ENCODE measurements at regions not wholly inside any gene's neighbourhood (a gene's known extent, or its start where the extent isn't known, plus 50 kb on each side); places are given as distances from the start of the nearest gene placed in this dataset.

DNA sequence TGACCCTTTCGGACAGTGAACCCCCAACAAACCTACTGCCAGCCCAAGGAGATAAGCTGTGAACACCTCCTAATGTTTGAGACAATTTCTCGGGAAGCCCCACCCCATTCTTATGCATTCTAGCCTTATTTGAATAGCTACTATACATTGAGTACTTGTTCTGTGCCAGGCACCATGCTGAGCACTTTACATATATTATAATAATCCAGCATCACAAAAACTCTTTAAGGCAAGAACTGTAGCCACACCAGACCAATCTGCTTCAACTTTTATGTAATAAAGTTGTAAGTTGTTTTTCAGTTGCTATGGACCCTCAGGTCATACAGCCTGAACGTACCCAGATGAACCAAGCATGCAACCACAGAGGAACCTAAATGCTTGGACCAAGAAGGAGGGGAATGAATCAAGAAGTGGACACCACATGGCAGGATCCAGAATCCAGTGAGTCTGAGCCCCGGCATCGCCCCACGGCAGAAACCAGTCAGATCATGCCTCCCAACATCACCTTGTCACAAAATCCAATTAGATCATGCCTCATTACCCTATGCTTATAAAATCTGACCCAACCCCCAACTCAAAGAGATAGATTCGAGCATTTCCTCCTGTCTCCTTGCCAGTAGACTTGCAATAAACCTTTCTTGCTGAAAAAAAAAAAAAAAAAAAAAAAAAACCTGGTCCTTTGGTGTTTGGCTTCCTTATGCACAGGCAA is 225.0 kb downstream of the QDPR start:
- DNase-seq: no peak

DNA sequence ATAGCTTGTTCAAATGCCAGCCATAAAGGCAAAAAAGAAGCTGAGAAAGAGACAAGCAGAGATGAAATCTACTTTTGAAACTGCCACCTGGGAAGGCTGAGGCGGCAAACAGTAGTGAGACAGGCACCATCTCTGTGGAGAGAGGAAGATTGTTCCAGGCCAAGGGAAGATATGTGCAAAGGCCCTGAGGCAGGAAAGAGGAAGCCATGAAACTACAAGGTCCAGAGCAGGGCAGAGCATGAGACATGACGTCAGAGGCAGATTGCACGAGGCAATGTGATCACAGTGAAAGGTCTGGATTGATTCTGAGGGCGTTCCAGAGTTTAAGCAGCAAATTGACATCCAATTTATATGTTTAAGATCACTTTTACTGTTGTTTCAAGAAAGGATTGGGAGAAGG is 226.1 kb downstream of the QDPR start:
- DNase-seq: no peak

DNA sequence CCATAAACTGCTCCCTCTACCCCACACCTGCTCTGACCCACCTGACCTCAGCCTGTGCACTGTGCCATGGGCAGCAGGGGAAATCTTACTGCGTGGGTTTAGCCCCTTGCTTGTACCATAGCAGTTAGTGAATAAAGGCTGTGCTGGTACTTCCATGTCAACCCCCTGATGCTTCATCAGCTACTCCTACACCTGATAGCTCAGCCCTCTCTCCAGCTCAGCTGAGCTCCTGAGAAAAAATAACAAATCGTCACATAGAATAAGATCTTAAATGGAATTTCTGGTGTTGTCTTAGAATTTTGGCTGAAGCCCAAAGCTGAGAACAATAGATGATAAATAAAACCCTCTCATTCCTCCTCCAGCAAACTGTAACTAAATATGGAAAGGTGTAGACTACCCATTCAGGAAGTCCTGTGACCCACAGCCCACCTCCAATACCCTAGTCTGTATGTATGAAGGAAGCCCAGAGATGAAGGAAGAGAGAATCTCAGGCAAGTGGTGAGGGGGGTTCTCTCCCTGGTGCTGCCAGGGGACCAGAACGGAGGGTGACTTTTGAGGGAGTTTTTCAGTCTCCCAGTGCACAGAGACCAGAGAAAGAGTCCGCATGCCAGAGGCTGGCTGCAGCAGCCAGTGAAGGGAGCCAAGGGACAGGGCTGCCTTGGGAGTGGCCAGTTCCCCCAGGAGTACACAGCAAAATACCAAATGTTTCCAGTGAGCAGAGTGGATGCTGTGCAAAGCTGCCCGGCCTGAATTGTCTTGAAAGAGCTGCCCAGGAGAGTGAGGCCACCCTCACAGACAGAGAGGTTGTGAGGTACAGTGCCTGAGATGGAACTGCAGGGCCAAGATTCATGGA is 227.3 kb downstream of the QDPR start:
- DNase-seq: no peak

DNA sequence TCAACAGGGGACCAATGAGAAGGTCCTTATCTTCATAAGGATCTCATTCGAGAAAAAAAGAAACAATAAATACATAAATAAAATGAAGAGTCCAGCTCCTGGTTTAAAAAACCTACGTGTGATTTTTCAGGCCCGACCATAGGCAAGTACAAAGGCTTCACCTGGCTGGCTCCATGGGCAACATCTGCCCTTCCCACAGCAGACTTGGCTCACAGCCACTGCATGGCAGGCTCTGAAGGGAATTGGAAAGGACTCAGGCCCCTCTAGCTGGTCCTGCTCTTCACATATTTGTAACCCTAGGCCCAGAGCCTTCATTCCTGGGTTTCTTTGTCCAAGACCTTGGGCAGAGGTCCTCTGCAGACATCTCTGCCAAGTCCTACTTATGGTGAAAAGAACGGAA is 228.1 kb downstream of the QDPR start:
- DNase-seq: no peak

DNA sequence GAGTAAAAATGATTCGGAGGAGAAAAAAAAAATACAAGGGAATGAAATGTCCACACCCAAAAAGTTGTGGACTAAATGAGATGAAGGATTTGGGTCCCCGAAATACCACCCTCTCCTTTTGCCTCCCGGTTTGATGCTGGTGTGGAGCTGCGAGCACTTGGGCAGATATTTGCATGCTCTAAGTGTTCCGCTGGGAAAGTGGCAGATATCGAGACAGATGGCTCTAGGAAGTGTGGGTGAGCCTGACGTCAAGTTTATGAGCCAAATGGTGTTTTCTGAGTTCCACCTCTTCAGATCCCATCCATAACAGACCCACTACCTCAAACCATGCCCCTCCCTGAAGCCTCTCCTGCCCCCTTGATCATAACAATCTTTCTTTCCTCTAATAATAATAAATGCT is 228.6 kb downstream of the QDPR start:
- DNase-seq: no peak

DNA sequence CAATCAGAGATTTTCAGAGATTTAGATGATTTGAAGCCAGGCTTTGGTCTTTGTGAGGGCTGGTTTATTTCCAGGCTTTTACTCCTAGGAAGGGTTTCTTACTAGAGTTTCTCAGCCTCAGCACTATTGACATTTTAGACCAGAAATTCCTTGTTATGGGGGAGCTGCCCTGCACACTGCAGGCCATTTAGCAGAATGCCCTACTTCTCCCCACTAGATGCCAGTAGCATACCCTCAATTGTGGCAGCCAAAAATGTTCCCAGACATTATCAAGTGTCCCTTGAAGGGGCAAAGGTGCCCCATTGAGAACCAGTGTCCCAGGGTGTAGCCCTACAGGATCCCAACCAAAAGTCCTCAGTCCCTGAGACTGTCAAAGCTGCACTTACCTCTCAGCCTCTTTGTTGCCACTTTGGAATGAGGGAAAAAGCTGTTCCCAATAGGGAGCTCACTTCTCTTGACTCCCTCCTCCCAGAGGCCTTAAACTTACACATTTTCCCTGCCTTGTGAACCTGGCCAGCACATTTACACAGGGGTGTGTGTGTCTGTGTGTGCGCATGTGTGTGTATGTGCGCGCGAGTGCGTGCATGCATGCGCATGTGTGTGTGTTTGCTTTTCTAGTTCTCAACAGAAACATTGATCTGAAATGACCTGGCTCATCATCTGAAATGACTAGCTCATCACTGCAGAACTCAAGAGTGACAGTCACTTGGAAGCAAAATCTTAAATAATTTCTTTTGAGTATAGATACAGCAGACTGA is 231.4 kb downstream of the QDPR start:
- no peak for DNase-seq

DNA sequence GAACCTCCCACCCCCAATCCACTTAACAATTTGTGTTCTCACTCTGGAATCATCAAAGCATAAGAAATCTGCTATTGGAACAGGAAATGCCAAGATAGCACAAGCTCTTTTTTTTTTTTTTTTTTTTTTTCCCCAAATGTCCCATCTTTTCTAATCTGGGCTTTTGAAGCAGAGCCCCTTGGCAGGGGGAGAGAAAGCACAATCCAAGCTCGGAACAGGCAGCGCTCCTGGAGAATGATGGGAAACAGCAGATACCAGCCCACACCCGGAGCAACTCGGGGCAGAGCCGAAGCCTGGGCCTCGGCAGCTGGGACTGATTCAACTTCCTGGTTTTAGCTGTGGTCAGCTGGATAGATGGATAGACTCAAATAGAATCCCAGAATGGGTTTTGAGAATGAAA is 235.1 kb downstream of the QDPR start:
- no peak for DNase-seq

DNA sequence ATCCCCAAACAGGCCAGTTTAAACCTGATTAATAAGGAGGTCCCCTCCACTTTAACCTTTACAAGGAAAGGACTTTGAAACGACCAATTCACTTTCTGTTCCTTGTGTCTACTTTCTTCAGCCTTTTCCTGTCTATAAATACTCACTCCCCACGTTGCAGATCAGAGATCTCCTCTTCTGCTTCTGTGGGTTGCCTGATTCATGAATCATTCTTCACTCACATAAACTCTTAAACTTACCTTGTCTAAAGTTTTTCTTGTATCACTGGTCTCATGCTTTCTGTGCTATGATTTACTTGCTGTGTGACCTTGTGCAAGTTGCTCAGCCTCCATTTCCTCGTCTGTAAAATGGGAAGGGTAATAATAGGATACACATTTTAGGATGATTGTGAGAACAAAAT is 236.1 kb downstream of the QDPR start:
- DNase-seq: no peak

DNA sequence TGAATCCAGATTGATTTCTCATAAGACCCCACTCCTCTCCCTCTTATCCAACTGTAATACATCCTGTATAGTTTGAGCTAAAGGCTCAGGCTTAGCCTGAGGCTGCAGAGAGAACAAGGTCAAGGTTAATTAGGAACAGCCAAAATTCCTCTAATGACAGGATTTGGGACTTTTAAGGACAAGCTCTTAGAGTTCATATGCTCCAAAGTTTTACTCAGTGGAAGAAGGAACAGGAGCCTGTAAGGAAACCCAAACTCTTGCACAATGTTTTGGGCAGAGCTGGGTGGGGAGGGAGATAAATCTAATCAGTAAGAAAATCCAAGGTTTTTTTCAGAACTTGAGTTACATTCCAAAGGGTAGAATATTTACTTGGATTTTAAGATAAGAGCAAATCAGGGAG is 238.8 kb downstream of the QDPR start:
- no peak for DNase-seq

DNA sequence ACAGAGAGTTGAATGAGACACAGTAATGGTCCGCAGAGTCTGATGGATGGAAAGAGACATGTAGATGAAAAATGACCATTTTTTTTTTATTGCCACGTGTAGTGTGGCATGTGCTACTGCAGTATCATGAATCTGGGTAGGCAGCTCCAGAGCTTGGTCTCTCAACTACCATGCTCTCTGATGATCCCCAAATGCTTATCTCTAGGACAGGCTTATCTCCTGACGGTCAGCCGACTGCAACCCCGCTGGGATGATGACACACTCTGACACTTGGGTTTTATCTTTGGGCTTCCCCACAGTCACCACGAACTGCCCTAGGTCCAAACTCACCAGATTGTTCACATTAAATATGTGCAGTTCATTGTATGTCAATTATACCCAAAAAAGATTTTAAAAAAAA is 239.7 kb downstream of the QDPR start:
- no peak for DNase-seq

DNA sequence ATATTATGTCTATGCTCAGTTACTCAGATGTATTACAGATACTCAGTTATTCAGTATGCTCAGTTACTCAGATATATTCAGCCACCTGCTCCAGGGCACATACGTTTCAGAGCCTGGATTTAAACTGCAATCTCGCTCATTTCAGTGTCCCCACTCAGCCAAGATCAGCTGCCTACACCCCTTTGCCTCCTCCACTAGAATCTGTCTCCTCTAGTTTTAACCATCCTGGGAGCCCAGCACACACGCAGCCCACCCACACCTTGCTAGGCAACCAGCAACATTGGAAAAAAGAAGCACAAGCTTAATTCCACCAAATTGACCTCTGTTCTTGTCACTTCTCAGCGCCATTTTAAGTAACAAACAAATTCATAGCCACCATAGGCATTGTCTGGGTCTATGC is 246.2 kb downstream of the QDPR start:
- DNase-seq: no peak

DNA sequence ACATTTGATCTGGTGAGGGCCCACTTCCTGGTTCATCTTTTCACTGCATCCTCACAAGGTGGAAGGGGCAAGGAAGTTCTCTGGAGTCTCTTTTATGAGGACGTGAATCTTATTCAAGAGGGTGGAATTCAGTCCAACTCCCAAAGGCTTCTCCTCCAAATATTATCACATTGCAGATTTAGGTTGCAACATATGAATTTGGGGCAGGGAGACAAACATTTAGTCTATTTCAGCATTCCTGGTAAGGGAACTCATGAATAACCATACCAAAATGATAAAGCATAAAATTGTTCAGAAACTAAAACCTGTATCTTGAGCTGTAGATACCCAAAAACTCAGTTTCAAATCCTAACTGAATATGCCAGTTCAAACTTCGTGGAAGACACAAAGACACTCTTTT is 246.8 kb downstream of the QDPR start:
- no peak for DNase-seq

DNA sequence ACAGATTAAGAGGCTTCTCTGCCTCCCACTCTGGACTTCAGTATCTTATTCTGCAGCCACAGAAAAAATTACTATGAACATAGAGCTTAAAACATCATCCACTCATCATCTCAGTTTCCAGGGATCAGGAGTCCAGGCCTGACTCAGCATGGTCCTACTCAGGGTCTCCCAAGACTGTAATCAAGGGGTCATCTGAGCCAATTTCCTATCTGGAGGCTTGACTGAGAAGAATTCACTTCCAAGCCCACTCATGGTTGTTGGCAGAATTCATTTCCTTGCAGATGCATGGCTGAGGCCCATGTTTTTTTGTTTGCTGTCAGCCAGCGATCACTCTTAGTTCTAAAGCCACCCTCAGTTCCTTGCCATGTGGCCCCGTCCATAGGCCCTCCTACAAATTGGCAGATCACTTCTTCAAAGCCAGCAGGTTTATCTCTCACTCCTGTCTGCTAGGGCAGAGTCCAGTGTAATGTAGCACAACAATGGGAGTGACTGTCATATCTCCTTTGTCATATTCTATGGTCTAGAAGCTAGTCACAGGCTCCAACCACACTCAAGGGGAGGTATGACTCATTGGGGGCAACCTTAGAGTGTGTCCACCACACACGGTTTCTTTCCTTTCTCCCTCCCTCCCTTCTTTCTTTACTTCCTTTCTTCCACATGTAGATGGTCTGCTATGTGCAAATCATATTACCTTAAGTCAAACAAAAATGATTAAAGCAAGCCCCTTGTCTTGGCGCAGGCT is 251.6 kb downstream of the QDPR start:
- DNase-seq: no peak

DNA sequence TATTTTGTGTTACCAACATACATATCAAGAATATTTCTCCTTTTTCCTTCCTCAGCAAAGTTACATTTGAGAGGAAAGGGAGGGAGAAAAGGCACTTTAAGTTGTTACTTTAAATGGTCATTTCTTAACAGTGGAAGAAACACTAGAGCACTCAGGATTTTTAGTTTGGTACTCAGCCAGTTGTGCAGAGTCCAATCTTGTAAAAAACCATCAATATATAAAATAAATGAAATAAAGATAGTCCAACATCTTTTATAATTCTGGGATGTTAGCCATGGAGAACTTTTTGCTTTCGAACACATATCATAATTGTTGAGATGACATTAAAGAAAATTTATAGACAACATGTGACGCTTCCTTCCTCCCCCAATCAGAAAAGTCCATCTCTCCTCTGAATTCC is 253.8 kb downstream of the QDPR start:
- DNase-seq: no peak

DNA sequence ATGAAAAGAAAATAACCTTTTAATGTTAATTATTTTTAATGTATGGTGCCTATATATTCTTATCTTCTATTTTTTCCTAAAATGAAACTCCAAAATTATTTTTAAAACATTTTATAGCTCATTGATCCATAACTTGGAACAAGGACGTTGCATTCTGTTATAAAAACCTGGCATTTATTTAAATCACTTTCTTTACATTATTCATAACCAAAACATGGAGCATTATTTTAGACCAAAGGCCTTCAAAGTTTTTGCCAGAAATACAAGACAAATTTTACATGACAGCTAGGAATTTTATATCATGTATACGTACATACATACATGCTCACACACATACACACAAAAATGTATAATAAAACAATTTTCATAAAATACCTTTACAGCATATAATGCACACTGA is 259.8 kb downstream of the QDPR start:
- DNase-seq: no peak

DNA sequence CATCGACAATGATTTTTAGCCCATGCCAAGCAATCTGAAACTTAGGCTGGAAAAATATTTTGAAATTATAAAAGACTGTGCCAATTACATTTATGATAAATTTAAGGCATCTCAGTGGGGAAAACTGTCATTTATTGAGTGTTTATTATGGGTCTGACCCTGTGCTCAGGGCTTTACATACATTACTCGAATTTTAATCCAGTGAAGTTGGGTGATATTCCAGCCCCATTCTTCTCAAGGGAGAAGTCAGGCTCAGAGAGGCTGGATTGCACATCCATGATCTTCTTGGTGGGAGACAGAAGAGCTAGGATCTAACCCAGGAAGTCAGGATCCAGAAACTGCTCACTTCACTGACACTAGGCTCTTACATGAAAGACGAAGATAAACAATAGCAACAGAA is 260.8 kb downstream of the QDPR start:
- DNase-seq: no peak

DNA sequence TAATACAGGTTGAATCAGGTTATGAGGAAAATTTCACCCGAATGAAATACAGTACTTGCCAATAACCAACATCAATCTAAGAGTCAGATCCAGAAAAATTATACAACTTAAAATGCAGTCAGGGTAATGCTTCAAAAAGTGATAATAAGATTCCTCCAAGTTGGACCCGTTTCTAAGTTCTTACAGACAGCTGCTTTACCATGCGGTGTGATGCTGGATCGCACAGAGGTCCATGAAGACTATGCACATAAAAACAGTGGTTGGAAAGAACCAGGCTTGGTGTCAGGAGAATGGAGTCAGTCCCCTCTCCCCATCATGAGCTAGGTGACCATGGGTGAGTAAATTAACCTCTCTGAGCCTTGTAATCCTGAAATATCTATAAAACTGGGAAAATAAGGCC is 261.3 kb downstream of the QDPR start:
- no peak for DNase-seq

DNA sequence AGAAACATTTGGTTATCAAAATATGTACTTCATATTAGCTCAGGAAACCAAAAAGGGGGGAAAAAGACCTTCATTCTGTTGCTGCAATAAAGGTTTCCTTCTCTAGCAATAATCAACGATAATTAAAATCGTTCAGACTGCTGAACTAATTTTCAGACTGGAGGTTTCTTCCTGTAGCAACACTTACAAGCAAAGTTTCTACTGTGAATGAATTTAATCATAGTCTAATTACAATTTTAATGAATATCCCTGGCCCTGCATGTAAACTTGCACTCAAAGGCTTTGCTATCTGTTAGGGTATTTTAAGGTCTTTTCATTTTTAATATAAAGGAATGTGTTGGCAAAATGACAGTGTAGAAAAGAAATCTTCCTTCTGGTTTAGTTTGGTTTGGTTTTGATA is 265.2 kb downstream of the QDPR start:
- no peak for DNase-seq

DNA sequence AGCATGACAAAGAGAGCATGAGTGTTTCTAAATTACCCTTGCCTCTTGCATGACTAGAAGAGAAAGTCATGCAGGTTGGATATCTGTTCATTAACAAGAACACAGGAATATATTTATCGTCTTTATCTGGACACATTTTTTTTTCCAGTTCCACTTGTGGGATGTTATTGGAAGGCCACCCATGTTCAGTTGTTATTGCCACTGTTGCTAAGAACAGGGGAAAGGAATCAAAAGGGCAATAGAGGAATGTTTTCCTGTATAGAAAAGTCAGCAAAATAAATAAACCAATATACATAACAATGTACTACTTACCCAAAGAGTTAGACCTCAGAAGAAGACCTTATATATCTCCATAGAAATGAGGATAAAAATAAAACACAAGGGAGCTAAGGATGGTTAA is 270.1 kb downstream of the QDPR start:
- DNase-seq: no peak

DNA sequence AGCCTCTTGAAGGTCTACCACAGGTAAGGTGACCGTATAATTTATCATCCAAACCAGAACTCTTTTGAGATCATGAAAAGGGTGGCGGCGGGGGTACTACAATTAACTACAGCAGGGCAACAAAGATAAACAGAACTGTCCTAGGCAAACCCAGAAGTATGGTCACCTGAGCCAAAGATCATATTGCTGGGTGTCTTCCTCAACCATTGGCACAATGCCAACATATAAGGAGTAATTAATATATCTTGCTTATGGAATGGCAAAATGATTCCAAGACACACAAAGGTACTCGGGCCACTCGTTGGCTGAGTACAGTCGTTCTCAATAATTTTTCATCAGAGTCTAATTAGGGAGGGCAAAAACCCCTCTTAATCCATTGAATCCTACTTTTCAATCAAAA is 273.3 kb downstream of the QDPR start:
- DNase-seq: no peak

DNA sequence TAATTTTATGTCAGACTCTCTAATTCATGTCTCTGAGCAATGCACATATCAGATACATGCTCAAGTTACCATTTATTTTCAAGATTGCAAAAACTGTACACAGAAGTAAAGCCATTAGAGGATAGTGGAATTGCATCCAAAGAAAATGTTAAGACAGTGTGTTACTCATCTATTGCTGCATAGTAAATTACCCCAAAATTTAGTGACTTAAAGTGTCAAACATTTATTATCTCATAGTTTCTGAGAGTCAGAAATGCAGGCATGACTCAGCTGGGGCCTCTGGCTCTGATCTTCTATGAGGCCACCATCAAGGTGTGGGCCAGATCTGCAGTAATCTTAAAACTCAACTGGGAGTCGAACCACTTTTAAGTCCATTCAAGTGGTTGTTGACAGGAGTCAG is 275.2 kb downstream of the QDPR start:
- no peak for DNase-seq

DNA sequence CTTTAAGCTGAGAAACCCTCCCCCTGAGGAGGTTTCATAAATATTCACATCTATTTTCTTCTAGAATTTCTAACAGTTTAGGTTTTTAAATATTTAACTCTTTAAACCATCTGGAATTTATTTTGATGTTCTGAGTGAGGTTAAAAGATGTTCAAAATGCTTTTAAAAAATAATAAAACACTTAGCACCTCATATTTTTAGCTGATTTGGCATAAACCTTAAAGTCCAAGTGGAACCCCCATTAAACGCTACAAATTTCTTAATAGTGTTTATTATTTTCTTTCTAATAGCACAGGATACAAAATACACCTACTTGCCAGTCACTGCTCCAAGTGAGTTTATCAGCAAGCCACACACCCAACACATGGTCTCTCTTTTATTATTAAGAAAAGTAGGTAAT is 277.2 kb downstream of the QDPR start:
- DNase-seq: no peak

DNA sequence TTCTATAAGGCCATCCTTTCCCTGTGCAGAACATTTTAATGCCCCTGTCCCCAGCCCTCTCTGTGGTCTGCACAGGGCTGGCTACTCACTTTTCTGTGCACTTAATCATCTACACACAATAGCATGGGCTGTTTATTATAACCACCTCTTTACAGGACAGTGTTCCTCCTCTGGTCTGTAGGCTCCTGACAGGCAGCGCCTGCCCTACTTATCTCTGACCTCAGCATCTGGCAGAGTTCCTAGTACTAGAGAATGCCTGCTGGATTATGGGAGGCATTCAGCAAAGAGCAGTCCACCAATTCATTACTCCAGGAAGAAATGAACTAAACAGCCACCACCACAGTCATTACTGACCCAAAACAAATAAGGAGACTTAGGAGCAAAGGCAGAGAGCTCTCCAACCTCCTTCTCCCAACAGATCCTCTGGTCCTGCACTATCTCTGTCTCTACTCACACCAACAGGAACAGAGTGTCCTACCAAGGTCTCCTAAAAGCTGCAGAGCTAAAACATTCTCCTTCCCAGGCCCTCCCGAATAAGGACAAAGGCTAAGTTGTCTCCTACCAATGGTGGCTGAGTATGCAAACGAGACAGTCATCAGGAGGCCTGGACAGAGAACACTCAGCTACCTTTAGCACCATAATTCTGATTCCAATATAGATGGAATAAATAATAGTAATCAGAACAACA is 279.2 kb downstream of the QDPR start:
- no peak for DNase-seq

Measured in NCI-H146 (cell line).